K562 (cell line): ENCODE measurements at regions not wholly inside any gene's neighbourhood (a gene's known extent, or its start where the extent isn't known, plus 50 kb on each side); places are given as distances from the start of the nearest gene placed in this dataset.

Experiments used
- ATAC-seq: fragments of 200-7000 bp; cut with Tn5 transposase; 3 replicates; pipeline ENCODE4 v1.9.1; 2020; ENCODE audit warnings: moderate library complexity
- BruUV-seq: library from RNA; stranded (reverse); fragments of 400-500 nt; replicated peaks from 2 replicates; lab custom pipeline; 2021; lab: Mats Ljungman, UMichigan
- CTCF ChIA-PET: fragments of 300-600 bp; formaldehyde crosslinking; extraction: SDS; loops from one replicate; lab custom pipeline; 2021; ENCODE audit warnings: low intra/inter-chr PET ratio; lab: Yijun Ruan, JAX
- POLR2A ChIA-PET: fragments of 300-600, 350-650 bp; sonication (Branson Sonifier 250); formaldehyde crosslinking; extraction: SDS; loops from one replicate; lab custom pipeline; 2021; ENCODE audit warnings: antibody characterized with exemption, inconsistent platforms; lab: Yijun Ruan, JAX
- DNase-seq, 4 experiments: peaks; one replicate each; pipeline versions ENCODE4 v3.0.0 to v3.0.0-alpha.2; 2011 to 2018; ENCODE audit warnings: low spot score in 3 of 4, mixed read lengths in 3 of 4; ENCODE audit errors: extremely low read depth in 1 of 4
- FAIRE-seq: peaks from 2 replicates; lab custom pipeline; 2011; peaks lifted over from hg19 to GRCh38; lab: Jason Lieb, UNC
- H2AFZ ChIP-seq: 2 replicates; pipeline ENCODE4 v1.6.0; 2011; ENCODE audit warnings: low read depth, low read length, control low read depth, inconsistent platforms
- H3K27ac ChIP-seq: fragments of 200-600 bp; 3 replicates; pipeline ENCODE4 v1.8.0; 2011; ENCODE audit warnings: low read depth, mild to moderate bottlenecking, control low read depth, inconsistent platforms, low read length, moderate library complexity, mixed read lengths; ENCODE audit errors: extremely low read depth
- H3K27me3 ChIP-seq, 2 experiments: fragments of 300-600 bp in 1 of 2; 2 replicates in 1 of 2; 3 replicates in 1 of 2; pipeline versions ENCODE4 v1.6.0 to v1.8.0; 2011; ENCODE audit warnings: inconsistent platforms in 2 of 2, low read length in 2 of 2, mild to moderate bottlenecking in 1 of 2, mixed read lengths in 1 of 2, moderate library complexity in 1 of 2; ENCODE audit not compliant: control insufficient read depth in 2 of 2, insufficient read depth in 2 of 2
- H3K36me3 ChIP-seq: fragments of 300-600 bp; 3 replicates; pipeline ENCODE4 v1.8.0; 2011; ENCODE audit warnings: mild to moderate bottlenecking, low read length, inconsistent platforms; ENCODE audit not compliant: control insufficient read depth, insufficient read depth
- H3K4me1 ChIP-seq, 2 experiments: fragments of 200-600 bp in 1 of 2; replicated peaks in 1 of 2; 2 replicates in 1 of 2; 3 replicates in 1 of 2; pipeline versions ENCODE4 v1.5.1 to v1.8.0; 2011; ENCODE audit warnings: inconsistent platforms in 2 of 2, low read length in 2 of 2, mild to moderate bottlenecking in 1 of 2, mixed read lengths in 1 of 2, moderate library complexity in 1 of 2; ENCODE audit not compliant: control insufficient read depth in 2 of 2, insufficient read depth in 2 of 2
- H3K4me2 ChIP-seq: 2 replicates; pipeline ENCODE4 v1.6.1; 2011; ENCODE audit warnings: low read length, control low read depth, inconsistent platforms, mixed read lengths; ENCODE audit not compliant: insufficient read depth
- H3K4me3 ChIP-seq: fragments of 200-600 bp; sonication (generic), shearing (Covaris generic); 2 replicates; pipeline ENCODE4 v1.5.1; 2016; ENCODE audit warnings: control low read depth, inconsistent platforms
- H3K79me2 ChIP-seq: fragments of 200-600 bp; 3 replicates; pipeline ENCODE4 v1.8.0; 2011; ENCODE audit warnings: low read length, inconsistent platforms; ENCODE audit not compliant: control insufficient read depth, insufficient read depth
- H3K9ac ChIP-seq, 2 experiments: 2 replicates each; pipeline versions ENCODE4 v1.6.0 to v1.6.1; 2011; ENCODE audit warnings: low read depth in 2 of 2, low read length in 2 of 2, control low read depth in 1 of 2, inconsistent platforms in 1 of 2, mild to moderate bottlenecking in 1 of 2, mixed read lengths in 1 of 2; ENCODE audit not compliant: insufficient read depth in 1 of 2
- H3K9me1 ChIP-seq: one replicate; pipeline ENCODE4 v1.6.0; 2011; ENCODE audit warnings: inconsistent platforms, mild to moderate bottlenecking, low read length, moderate library complexity; ENCODE audit not compliant: control insufficient read depth, insufficient read depth
- H3K9me3 ChIP-seq: replicated peaks from 2 replicates; pipeline ENCODE4 v1.5.1; 2011; ENCODE audit warnings: low read depth, low read length, inconsistent platforms; ENCODE audit not compliant: control insufficient read depth, insufficient read depth
- H4K20me1 ChIP-seq: replicated peaks from 2 replicates; pipeline ENCODE4 v1.6.1; 2011; ENCODE audit warnings: low read length, inconsistent platforms, mixed read lengths; ENCODE audit not compliant: control insufficient read depth, insufficient read depth
- CBX5 ChIP-seq: IDR thresholded peaks from 2 replicates; pipeline ENCODE4 v1.6.1; 2014; ENCODE audit warnings: low read depth, borderline replicate concordance
- GTF2A2 ChIP-seq: IDR thresholded peaks from 2 replicates; pipeline ENCODE4 v1.6.1; 2016; ENCODE audit warnings: mild to moderate bottlenecking, missing genetic modification characterization, missing compliant biosample characterization
- GTF2E2 ChIP-seq: fragments of 200-800 bp; sonication (Bioruptor generic); IDR thresholded peaks from 2 replicates; pipeline ENCODE4 v1.6.1; 2016; ENCODE audit warnings: missing genetic modification characterization, missing compliant biosample characterization
- KDM1A ChIP-seq, 2 experiments: fragments of 450-650 bp; IDR thresholded peaks; 2 replicates each; pipeline ENCODE4 v1.6.1; 2016; ENCODE audit warnings: mild to moderate bottlenecking in 2 of 2
- NBN ChIP-seq: fragments of 450-650 bp; IDR thresholded peaks from 2 replicates; pipeline ENCODE4 v1.6.1; 2016; ENCODE audit warnings: low read depth, mild to moderate bottlenecking
- PTRF ChIP-seq: fragments of 450-650 bp; IDR thresholded peaks from 2 replicates; pipeline ENCODE4 v1.6.1; 2016; ENCODE audit warnings: mild to moderate bottlenecking, missing genetic modification characterization, missing compliant biosample characterization
- ZNF507 ChIP-seq: conservative IDR thresholded peaks from 2 replicates; pipeline ENCODE4 v1.6.1; 2017; ENCODE audit warnings: missing genetic modification characterization, missing compliant biosample characterization
- ZNF57 ChIP-seq: fragments of 450-650 bp; formaldehyde crosslinking; IDR thresholded peaks from 2 replicates; pipeline ENCODE4 v1.4.0; 2020; ENCODE audit warnings: mild to moderate bottlenecking, moderate library complexity
- whole genome bisulfite sequencing: fragments of 100-300 bp; shearing (Covaris generic); methylation state at CpG from one replicate; pipeline ENCODE4 v1.1.6; 2016; ENCODE audit warnings: low coverage, mixed read lengths; ENCODE audit not compliant: insufficient coverage; ENCODE audit errors: missing lambda C conversion rate; 5-methylcytosine and 5-hydroxymethylcytosine counted together
- in situ Hi-C: fragments of 300-500 bp; cut with MboI; formaldehyde crosslinking; loops from 4 replicates; pipeline ENCODE4 v1.15.0; 2018; ENCODE audit warnings: inconsistent platforms, mixed read lengths
- intact Hi-C: fragments of 100-400 bp; cut with micrococcal nuclease; formaldehyde crosslinking; loops from 2 replicates; pipeline ENCODE4 v1.14.2; 2022
- TF ChIP-seq, protein P1 (sequence below): fragments of 450-650 bp; IDR thresholded peaks from 2 replicates; pipeline ENCODE4 v1.6.1; 2016; ENCODE audit warnings: low read depth, mild to moderate bottlenecking, moderate library complexity
- TF ChIP-seq, protein P2 (sequence below): fragments of 250-450 bp; sonication (Bioruptor Pico); IDR thresholded peaks from 2 replicates; pipeline ENCODE4 v1.9.0; 2021; ENCODE audit warnings: mild to moderate bottlenecking, inconsistent platforms
- TF ChIP-seq, protein P3 (sequence below): sonication (generic); formaldehyde crosslinking; IDR thresholded peaks from 2 replicates; pipeline ENCODE4 v1.8.1; 2023; ENCODE audit warnings: mild to moderate bottlenecking, missing genetic modification reagents
- TF ChIP-seq, protein P4 (sequence below), 3 experiments: fragments of 200-800 bp in 1 of 3; fragments of 250-450 bp in 1 of 3; fragments of 450-650 bp in 1 of 3; sonication (Bioruptor Pico) in 1 of 3; sonication (Bioruptor generic) in 1 of 3; formaldehyde crosslinking in 1 of 3; IDR thresholded peaks; 2 replicates each; pipeline versions ENCODE4 v1.6.1 to v1.8.0; 2016 to 2022; ENCODE audit warnings: mild to moderate bottlenecking in 2 of 3, missing genetic modification characterization in 2 of 3, missing compliant biosample characterization in 1 of 3, moderate library complexity in 1 of 3

DNA sequence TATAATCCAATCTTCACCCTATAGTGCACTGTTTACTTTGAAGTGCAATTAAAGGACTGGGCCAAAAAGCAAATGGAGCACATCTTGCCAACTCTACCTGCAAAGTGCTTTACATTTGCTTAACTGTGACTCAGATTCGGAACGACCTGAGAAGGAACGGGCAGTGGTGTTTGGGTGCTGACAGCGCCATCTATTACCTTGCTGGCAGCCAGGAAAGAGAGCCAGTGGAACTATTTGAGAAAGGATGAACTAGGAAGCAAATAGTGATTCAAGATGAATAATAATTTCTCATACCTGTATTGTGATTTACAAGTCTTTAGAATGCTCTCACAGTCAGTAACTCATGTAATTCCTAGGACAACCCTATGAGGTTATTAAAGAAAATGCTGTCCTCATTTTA is 312.9 kb downstream of the PDCD6IP start:
- no peak for ATAC-seq
- Histone ChIP-seq H3K9me3 (no peaks in the 10 kb centered on the region), H2AFZ (no peak overlapping the region), H3K27me3 (no peaks in the 10 kb centered on the region), H4K20me1 (no peaks in the 10 kb centered on the region), H3K27ac (no peak overlapping the region), H3K9ac (no peak overlapping the region), H3K9me1 (no peaks in the 10 kb centered on the region), H3K4me2 (no peak overlapping the region), H3K4me3 (no peak overlapping the region), H3K4me1 (no peaks in the 10 kb centered on the region; a peak in 1 of 5 replicates), H3K79me2 (no peaks in the 10 kb centered on the region), H3K36me3 (no peaks in the 10 kb centered on the region)
- POLR2A ChIA-PET: interaction anchor here (0.6 kb wide), 1 partner anchor 229 kb away, joined by 4 read pairs; no protein-coding TSS in a partner anchor
- no peak for DNase-seq
- FAIRE-seq: no peak
- in situ Hi-C loops: no loop called here
- intact Hi-C loops: no loop called here
- CTCF ChIA-PET: no interaction called here
- BruUV-seq: no TSS peak
- 0% methylated on average over 4 of the region's 4 CpGs for WGBS
- TF ChIP-seq, protein P1, sequence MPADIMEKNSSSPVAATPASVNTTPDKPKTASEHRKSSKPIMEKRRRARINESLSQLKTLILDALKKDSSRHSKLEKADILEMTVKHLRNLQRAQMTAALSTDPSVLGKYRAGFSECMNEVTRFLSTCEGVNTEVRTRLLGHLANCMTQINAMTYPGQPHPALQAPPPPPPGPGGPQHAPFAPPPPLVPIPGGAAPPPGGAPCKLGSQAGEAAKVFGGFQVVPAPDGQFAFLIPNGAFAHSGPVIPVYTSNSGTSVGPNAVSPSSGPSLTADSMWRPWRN: no peak
- TF ChIP-seq KDM1A (IDR thresholded peaks at IDR 0.05): no peak
- TF ChIP-seq, protein P2, sequence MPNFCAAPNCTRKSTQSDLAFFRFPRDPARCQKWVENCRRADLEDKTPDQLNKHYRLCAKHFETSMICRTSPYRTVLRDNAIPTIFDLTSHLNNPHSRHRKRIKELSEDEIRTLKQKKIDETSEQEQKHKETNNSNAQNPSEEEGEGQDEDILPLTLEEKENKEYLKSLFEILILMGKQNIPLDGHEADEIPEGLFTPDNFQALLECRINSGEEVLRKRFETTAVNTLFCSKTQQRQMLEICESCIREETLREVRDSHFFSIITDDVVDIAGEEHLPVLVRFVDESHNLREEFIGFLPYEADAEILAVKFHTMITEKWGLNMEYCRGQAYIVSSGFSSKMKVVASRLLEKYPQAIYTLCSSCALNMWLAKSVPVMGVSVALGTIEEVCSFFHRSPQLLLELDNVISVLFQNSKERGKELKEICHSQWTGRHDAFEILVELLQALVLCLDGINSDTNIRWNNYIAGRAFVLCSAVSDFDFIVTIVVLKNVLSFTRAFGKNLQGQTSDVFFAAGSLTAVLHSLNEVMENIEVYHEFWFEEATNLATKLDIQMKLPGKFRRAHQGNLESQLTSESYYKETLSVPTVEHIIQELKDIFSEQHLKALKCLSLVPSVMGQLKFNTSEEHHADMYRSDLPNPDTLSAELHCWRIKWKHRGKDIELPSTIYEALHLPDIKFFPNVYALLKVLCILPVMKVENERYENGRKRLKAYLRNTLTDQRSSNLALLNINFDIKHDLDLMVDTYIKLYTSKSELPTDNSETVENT: no peak
- TF ChIP-seq, protein P3, sequence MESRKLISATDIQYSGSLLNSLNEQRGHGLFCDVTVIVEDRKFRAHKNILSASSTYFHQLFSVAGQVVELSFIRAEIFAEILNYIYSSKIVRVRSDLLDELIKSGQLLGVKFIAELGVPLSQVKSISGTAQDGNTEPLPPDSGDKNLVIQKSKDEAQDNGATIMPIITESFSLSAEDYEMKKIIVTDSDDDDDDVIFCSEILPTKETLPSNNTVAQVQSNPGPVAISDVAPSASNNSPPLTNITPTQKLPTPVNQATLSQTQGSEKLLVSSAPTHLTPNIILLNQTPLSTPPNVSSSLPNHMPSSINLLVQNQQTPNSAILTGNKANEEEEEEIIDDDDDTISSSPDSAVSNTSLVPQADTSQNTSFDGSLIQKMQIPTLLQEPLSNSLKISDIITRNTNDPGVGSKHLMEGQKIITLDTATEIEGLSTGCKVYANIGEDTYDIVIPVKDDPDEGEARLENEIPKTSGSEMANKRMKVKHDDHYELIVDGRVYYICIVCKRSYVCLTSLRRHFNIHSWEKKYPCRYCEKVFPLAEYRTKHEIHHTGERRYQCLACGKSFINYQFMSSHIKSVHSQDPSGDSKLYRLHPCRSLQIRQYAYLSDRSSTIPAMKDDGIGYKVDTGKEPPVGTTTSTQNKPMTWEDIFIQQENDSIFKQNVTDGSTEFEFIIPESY: no peak
- TF ChIP-seq, protein P4, sequence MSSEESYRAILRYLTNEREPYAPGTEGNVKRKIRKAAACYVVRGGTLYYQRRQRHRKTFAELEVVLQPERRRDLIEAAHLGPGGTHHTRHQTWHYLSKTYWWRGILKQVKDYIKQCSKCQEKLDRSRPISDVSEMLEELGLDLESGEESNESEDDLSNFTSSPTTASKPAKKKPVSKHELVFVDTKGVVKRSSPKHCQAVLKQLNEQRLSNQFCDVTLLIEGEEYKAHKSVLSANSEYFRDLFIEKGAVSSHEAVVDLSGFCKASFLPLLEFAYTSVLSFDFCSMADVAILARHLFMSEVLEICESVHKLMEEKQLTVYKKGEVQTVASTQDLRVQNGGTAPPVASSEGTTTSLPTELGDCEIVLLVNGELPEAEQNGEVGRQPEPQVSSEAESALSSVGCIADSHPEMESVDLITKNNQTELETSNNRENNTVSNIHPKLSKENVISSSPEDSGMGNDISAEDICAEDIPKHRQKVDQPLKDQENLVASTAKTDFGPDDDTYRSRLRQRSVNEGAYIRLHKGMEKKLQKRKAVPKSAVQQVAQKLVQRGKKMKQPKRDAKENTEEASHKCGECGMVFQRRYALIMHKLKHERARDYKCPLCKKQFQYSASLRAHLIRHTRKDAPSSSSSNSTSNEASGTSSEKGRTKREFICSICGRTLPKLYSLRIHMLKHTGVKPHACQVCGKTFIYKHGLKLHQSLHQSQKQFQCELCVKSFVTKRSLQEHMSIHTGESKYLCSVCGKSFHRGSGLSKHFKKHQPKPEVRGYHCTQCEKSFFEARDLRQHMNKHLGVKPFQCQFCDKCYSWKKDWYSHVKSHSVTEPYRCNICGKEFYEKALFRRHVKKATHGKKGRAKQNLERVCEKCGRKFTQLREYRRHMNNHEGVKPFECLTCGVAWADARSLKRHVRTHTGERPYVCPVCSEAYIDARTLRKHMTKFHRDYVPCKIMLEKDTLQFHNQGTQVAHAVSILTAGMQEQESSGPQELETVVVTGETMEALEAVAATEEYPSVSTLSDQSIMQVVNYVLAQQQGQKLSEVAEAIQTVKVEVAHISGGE (CRISPR knock-in tag; IDR thresholded peaks at IDR 0.05): no peak
- no peak for TF ChIP-seq NBN
- TF ChIP-seq GTF2A2 (tag): no peak
- TF ChIP-seq GTF2E2 (tag): no peak
- TF ChIP-seq CBX5: no peak
- TF ChIP-seq PTRF (tag): no peak
- no peak for TF ChIP-seq ZNF507
- TF ChIP-seq ZNF57 (CRISPR knock-in tag): no peak
